GM12875 (cell line): ENCODE measurements at regions not wholly inside any gene's neighbourhood (a gene's known extent, or its start where the extent isn't known, plus 50 kb on each side); places are given as distances from the start of the nearest gene placed in this dataset.

ENCODE experiments used
- H3K4me3 ChIP-seq: one replicate; pipeline ENCODE4 v1.5.1; 2011; ENCODE audit warnings: low read depth, low read length, control low read depth
- TF ChIP-seq, protein P1 (sequence below): IDR thresholded peaks from 2 replicates; pipeline ENCODE4 v1.5.1; 2011; ENCODE audit warnings: low read depth, mild to moderate bottlenecking, control low read depth, inconsistent platforms, low read length, moderate library complexity, borderline replicate concordance; ENCODE audit not compliant: insufficient read depth

DNA sequence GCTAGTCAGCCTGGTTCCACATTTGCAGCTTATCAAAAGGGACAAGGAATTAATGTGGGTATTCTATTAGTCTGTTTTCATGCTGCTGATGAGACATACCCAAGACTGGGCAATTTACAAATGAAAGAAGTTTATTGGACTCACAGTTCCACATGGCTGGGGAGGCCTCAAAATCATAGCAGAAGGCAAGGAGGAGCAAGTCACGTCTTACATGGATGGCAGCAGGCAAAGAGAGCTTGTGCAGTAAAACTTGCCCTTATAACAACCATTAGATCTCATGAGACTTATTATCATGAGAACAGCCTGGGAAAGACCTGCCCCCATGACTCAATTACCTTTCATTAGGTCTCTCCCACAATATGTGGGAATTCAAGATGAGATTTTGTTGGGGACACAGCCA, 689.1 kb upstream of the MARCKS start:
- TF ChIP-seq, protein P1, sequence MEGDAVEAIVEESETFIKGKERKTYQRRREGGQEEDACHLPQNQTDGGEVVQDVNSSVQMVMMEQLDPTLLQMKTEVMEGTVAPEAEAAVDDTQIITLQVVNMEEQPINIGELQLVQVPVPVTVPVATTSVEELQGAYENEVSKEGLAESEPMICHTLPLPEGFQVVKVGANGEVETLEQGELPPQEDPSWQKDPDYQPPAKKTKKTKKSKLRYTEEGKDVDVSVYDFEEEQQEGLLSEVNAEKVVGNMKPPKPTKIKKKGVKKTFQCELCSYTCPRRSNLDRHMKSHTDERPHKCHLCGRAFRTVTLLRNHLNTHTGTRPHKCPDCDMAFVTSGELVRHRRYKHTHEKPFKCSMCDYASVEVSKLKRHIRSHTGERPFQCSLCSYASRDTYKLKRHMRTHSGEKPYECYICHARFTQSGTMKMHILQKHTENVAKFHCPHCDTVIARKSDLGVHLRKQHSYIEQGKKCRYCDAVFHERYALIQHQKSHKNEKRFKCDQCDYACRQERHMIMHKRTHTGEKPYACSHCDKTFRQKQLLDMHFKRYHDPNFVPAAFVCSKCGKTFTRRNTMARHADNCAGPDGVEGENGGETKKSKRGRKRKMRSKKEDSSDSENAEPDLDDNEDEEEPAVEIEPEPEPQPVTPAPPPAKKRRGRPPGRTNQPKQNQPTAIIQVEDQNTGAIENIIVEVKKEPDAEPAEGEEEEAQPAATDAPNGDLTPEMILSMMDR: no peak
- no peak overlapping the region for H3K4me3 ChIP-seq

DNA sequence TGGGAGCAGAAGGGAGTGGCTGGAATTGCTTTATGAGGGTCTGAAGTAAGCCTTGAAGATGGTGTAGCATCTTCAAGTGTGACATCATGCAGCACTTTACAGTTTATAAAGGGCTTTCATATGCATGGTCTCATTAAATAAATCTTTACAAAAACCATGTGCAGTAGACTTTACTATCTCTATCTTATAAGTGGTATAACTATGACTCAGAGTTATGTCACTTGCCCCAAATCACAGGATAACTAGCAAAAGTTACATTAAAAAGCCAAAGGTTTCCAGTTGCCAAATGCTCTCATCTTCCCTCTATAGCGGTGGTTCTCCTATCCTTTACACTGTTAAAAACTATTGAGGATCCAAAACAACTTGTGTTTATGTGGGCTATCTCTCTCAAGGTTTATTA, 687.7 kb upstream of the MARCKS start:
- TF ChIP-seq, protein P1: no peak
- H3K4me3 ChIP-seq: no peak overlapping the region

DNA sequence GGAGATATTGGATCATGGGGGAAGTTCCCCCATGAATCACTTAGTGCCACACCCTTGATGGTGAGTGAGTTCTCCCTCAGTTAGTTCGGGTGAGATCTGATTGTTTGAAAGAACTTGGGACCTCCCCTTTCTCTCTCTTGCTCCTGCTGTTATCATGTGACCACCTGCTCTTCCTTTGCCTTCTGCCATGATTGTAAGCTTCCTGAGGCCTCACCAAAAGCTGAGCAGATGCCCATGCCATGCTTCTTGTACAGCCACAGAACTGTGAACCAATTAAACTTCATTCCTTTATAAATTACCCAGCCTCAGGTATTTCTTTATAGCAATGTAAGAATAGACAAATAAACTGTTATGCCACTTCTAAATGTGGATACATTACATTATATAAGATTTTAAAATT, 686.7 kb upstream of the MARCKS start:
- TF ChIP-seq, protein P1: no peak
- no peak overlapping the region for H3K4me3 ChIP-seq

DNA sequence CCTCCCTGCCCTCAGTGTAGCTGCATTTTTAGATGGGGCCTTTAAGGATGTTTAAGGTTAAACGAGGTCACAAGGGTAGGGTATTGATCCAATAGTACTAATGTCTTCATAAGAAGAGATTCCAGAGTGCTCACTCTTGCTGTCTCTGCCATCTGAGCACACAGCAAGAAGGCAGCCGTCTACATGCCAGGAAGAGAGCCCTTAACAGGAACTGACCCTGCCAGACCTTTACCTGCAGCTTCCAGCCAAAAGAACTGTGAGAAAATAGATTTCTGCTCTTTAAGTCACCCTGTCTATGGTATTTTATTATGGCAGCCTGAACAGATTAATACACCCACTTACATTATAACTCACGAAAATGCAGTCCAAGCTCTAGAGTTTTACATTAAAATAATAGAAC, 685.3 kb upstream of the MARCKS start:
- TF ChIP-seq, protein P1: no peak
- H3K4me3 ChIP-seq: no peak overlapping the region

DNA sequence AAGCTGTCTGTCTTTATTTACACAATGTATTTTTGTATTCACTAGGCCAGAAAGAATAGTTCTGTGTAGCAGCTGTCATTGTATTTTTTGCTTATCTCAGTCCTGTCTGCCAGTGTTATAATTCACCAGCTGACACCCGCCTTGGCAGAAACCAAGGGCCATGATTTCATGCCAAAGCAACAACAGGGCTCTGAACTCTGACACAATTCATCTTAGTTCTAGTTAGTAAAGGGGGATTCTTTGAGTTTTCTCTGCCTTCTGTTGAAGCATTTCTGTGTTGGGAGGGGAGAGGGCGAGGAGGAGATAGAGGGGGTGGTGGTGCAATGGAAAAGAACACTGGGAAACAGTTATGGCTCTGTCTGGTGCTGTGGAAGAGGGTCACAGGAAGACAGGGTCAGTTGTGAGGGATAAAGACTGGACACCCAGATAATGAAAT, 684.6 kb upstream of the MARCKS start:
- H3K4me3 ChIP-seq: no peak overlapping the region
- TF ChIP-seq, protein P1: no peak

DNA sequence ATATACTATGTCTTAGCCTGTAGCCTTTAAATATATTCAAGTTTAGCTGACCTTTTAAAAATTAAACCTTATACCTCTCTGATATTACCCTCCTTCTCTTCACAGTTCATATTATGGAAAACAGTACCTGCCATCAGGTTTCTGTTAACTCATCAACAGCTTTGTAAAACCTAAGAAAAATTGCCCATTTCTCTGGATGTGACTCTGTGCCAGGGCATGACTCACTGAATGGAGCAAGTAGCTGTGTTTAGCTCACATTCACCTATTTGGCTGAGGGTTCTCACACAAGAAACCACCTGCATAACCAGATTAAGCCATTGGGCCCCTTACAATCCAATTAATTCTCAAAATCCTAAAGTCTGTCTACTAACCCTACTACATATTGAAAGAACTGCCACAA, 678.8 kb upstream of the MARCKS start:
- no peak overlapping the region for H3K4me3 ChIP-seq
- TF ChIP-seq, protein P1: no peak

DNA sequence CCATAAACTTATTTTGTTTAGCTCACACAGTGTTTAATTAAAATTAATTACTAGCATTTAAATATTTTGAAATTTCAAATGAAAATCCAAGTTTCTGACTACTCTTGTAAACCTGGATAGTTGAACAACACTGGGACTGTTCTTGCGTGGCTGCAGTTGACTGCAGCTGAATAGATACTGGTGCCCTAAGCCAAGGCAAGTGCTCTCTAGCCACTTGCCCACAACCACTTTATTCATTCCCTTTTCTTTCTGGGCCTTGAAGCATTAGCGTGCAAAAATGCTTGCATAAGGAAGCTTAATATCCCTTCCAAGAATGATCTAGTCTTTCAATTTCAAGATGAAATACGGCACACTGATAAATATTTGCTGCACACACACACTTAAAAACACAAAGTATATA, 676.0 kb upstream of the MARCKS start:
- H3K4me3 ChIP-seq: no peak overlapping the region
- TF ChIP-seq, protein P1: no peak
